ENCODE measurements at regions not wholly inside any gene's neighbourhood (a gene's known extent, or its start where the extent isn't known, plus 50 kb on each side); places are given as distances from the start of the nearest gene placed in this dataset.
"Not testable (repeated sequence)": the region's sequence is repeated elsewhere in the genome, so short reads cannot be mapped to it uniquely, and the experiment has no call there.

DNA sequence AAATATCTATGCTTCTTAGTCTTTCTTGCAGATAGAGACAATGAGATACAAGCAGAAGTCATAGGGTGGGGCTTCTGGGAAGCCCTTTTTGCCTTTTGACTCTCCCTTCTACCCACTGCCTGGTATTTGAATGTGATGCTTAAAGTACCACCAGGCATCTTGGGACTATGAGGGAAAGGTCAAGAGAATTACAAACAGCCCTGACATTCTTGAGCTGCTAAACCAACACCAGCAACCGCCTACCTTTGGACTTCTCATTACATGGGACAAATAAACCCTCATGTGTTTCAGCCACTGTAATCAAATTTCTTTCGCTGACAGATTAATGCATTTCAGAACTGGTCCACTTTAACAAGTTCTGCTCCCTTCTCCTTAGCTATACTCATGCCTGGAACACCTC is 112.8 kb downstream of the LUZP4 start:
- no peak for DNase-seq (ENCODE audit: low read depth)

DNA sequence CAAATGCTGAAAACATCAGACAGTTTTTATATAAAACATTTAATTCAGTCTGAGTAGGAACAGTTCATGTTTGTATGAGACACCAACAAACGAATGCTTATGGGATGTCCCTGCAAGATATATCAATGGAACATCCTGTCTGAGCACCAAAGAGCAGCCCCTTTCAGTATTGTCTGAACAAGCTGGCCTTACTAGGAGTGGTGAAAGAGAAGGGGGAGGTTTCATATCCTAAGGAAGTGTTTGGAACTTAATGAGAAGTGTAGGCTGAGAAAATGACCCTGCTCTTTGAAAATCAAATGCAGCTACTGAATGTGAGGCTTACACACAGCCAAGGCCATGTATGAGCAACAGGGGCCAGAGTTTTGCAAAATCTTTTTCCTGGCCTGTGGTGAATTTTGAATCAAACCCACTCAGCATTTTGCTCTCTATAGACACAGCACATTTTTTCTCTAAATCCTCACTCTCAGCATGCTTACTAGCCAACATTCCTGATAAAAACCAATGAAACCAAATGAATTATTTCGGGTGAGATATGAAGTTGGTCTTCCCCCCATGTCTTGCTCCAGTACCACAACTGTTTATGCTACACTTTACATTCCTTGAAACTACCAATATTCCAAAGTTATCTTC is 119.4 kb downstream of the LUZP4 start:
- no peak for DNase-seq (ENCODE audit: low read depth)

DNA sequence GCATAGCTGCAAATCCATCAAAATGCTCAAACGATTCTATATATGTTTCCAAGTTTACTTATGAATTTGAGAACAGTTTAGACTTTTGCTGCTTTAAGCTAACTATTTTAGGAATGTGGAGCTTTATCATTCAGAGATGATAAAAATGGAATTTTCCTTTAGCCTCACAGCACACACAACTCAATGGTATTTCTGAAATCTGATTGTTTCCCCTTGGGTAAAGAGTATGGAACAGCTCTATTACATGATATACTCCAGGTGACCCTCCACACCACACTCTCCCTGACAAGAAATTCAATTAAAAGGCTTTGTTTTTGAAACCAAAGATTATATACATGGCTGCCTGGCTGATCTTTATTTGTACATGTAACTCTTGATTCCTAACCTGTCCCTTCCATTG is 120.0 kb downstream of the LUZP4 start:
- DNase-seq (ENCODE audit: low read depth), result no peak

DNA sequence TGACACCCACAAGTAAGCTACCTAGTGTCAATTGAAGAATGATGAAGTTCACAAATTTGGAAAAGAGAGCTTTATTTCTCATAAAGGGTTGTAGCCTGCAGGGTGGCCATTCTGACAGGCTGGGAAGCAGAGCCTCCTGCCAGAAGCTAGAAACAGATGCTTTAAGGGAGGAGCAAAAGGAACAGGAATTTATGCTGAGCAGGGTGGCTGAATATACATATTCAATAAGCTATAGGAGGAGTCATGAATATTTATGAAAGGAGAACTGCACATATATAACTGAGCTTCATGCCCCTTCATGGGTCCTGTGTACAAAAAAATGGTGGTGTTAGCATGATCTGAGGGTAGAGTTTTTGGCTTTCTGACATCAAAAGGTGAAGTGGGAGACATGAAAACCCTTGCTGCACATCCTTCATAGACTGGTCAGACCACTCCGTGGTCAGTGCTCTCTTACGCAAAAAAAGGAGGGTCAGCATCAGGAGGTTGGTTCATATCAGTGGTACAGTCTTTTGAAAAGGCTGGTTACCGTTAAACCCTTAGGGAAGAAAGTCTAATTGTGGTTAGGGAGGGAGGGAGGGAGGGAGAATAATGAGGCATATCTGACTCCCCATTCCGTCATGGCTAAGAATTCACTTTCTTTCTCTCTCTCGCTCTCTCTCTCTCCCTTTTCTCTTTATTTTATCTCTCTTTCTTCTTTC is 121.4 kb downstream of the LUZP4 start:
- DNase-seq (ENCODE audit: low read depth), result no peak

DNA sequence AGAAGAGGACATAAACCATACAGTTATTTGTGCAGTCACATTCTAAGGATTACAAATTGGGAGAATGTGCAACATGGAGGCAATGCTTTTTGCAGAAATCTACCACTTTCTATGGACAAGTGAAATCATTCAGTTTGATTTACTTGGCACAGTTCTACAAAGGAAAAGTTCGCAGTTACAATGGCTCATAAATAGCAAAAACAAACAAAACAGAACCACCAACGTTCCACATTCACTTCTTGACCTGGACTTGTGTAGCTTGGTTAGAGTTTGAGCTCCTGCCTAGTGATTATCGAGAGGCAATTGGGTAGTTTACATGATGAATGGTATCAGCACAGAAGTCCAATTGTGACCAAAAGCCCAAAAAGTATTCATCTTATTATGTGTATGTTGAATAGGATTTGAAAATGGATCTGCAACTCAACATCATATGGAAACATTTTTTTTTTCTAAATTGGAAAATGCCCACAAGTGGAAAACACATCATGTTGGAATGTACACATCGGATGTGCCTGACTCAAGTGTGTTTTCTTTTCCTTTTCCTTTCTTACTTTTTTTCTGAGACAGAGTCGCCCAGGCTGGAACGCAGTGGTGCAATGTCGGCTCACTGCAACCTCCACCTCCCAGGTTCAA is 123.8 kb downstream of the LUZP4 start:
- peak; percentile 30 for DNase-seq (ENCODE audit: low read depth)

DNA sequence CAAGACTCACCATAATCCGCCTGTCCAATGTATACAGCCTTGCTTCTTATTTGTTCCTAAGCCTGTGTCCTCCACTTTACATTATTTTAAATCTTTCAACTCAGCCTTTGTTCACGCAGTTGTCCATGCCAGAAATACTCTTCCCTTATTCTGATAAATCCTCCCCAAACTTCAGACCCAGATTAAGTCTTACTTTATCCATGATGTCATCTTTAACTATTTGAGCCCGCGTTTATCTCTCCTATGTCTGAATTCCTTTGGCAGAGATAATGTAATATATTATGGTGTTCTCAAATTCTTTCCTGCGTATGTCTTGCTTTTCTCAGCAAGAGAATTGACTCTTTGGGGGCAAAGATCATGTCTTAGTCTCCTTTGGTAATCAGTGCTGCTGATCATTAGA is 129.6 kb downstream of the LUZP4 start:
- DNase-seq (ENCODE audit: low read depth), result no peak

DNA sequence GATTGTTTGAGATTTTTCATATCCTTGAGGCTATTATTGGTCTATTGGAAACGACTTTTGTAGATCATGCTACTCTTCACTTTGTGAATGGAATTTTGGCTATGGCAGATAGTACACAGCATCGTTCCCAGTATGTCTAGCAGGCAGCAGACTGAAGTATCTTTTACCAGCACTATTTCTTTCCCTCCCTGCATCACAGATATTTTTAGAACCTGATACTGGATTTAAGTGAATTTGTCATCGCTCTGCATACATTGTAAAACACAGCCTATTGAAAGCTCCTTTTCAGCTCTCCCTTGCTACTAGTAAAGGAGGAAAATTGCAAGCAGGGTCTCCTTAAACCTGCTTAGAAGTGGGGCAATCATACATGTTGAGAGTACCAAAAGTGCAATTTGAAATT is 133.6 kb downstream of the LUZP4 start:
- DNase-seq (ENCODE audit: low read depth), result no peak

DNA sequence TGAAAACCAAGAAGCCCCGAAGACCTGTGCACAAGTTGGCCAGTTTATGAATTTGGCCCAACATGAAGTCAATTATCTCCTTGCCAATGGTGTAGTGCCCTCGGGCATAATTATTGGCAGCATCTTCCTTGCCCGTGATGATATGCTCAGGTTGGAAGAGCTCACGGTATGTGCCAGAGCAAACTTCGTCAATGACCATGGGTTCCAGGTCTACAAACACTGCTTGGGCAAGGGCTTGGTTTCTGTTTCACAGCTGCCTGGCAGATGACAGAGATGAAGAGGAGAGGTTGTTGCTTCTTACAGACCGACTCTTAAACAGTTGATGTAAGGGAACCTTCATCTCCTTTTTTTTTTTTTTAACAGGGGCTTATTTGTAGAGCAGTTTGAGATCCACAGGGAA is 135.6 kb upstream of the PLS3 start:
- DNase-seq (ENCODE audit: low read depth), result no peak

DNA sequence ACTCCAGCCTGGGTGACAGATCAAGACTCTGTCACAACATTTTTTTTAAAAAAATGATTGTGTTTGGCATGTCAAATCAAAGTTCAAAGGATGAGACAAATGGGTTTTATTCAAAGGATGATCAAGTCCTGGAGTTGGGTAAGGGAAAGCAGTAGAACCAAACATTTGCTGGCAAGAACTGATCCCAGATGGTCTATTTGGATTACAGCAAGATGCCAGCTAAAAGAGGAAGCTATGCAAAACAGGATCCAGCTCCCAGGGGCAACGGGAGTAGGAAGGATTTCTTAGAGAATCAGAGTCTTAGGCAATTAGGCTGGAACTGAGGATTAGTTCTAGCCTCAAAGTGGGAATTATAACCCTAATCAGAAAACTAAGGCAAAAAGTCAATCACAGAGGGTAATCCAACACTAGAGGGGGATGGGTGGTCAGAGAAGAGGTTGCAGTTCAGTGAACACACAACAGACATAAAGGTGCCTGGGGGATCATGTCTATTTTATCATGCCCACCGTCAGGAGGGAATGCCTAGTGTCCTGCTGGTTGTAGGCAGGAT is 133.0 kb upstream of the PLS3 start:
- DNase-seq (ENCODE audit: low read depth), result no peak

DNA sequence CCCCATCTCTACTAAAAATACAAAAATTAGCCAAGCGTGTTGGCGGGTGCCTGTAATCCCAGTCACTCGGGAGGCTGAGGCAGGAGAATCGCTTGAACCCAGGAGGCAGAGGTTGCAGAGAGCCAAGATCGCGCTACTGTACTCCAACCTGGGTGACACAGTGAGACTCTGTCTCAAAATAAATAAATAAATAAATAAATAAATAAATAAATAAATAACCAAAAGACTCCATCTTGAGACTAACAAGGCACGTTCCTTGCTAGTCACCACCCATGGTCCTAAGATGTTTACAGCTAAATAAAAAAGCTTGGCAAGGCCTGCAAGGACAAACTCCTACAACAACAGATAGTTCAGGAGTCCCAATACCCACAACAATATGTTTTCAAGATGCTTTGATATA is 126.1 kb upstream of the PLS3 start:
- not testable (repeated sequence) for DNase-seq (ENCODE audit: low read depth)

DNA sequence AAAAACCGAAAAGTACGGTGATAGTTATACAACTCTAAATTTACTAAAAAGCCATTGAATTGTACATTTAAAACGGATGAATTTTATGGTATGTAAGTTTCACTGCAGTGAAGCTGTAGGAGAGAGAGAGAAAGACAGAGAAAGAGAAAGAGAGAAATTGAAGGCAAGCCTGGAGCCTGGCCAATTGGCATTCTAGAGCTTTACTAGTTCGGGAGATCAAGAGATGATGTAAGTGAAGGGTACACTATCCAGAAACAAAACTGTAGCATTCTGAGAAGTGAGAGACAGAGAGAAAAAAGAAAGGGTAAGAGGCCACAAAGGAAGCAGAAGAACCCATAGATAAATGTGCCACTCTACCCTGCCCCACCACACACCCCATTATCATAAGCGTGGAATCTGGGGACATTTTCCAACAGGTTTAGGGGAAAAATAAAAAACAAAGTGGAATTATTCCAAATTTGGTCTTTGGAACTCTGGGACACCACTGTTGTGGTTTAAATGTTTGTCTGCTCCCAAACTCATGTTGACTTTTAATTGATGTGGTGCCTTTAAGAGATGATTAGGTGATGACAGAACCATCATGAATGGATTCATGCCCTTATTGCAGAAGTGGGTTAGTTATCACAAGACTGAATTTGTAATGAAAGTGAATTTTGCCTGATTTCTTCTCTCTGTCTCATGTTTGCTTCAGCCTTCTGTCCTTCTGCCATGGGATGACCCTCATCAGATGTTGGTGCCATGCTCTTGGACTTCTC is 123.0 kb upstream of the PLS3 start:
- DNase-seq (ENCODE audit: low read depth), result no peak

DNA sequence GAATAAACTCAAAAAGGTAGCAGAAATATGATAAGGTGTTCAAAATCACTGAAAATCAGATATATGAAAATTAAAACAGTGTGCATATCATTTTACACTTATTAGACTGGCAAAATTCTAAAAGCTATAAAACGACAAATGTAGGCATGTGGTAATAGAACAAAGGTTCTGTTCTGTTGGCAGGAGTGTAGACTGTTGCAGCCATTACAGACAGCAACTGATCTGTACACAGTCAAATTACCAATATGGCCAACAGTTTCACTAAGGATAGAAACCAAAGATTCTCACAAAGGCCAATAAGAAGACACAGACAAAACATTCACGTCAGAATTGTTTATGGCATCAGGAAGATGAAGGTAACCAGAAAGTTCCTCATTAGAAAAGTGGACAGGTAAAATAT is 112.8 kb upstream of the PLS3 start:
- no peak for DNase-seq (ENCODE audit: low read depth)

DNA sequence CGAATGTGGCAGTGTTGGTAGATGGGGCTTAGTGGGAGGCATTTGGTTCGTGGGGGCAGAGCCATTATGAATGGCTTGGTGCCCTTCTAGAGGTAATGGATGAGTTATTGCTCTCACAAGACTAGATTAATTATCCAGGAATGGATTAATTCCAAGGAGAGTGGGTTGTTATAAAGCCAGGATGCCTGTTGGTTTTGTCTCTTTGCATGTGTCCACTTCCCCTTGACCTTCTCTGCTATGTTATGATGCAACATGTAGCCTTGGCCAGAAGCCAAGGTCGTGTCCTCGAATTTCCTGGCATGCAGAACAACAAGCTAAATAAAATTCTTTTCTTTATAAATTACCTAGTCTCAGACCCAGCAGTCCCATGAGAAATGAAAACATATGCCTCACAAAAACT is 111.2 kb upstream of the PLS3 start:
- DNase-seq (ENCODE audit: low read depth), result no peak

DNA sequence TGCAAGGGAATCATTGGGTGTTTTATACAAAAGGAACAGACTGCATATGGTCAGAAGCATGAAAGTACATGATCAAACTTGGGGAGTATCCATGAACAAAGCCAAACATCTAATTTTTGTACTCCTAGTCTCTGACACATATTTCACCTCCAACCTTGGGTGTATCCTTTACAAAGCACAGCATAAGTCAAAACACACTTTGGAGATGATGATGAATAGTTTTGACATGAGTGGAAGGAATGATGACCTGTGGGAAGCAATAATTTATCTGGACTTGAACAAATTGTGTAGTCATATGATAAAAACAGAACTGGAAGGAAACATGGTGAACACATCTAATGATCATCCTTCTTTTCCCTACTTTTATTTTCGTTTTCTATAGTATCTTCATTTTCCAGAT is 108.7 kb upstream of the PLS3 start:
- DNase-seq (ENCODE audit: low read depth), result peak; percentile 3

DNA sequence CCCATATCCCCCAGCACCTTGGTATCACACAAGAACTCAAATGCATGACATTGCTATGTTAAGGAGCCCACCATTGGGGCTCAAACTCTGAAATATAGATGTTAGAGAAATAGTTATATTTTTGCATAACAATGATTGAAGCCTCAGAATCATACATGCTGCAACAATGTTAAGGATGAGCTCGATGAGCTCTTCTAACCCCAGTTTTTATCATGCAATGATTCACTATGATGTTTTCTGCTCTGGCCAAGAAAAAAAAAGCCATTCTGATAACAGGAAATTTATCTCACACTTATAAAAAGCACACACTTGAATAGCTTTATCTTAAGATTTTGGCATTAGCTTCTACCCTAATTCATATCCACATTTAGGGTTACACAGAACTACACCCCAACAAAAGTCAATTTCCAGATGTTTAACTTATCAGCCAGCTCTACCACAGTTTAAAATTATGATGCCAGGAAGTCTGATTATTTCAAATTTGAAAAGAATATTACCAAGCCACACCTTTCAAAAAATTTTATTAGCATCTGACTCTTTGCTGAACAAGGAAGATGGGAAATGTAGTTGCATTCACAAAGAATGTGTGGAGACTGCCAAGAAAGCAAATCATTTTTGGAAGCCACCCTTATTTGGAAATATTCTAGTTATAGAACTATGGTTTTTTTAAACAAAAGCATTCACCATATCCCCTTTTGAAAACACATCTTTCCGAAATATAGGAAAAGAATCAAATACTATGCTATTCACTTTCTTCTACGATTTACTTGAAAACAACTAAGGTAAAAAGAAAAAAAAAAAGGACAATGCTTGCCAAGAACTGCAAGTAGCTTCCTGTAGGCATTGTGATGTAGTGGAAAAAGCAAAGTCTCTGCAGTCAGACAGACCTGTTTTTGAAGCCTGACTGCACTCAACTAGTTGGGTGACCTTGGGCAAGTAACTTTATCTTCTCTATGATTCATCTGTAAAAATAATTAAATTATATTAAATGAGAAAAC is 100.8 kb upstream of the PLS3 start:
- DNase-seq (ENCODE audit: low read depth), result no peak

DNA sequence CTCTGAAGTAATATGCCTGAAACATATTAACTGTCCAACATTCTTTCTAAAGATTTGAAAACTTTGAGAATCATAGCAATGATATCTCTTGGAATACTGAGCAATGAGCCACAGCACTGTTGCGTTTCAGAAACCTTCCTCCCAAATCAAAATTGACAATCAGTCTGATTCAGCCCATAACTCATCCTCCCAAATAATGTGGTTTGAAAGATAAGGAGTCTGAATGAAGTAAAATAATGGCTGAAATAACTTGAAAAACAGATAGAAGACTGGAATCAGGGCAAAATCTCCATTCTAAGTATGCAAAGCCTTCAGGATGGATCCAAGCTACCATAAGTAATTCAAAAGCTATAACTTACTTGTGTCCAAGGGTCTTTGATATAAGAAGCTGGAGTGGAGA is 98.6 kb upstream of the PLS3 start:
- no peak for DNase-seq (ENCODE audit: low read depth)

DNA sequence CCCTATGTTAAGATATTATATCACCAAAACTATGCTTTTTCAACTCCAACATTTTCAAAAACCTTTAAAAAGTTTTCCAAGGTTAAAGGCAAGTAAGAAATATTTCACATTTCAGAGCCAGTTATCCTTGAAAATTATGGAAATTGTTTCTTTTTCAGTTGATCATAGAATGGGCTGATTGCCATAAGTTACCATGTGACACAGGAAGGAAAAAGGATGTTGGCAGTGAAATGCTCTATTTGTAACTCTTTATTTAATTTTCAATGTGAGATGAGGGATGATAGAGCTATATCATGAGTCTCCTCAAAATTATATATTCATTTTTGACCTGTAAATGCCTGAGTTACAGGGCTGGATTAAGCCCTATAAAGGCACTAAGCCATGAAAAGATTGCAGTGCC is 93.0 kb upstream of the PLS3 start:
- no peak for DNase-seq (ENCODE audit: low read depth)

DNA sequence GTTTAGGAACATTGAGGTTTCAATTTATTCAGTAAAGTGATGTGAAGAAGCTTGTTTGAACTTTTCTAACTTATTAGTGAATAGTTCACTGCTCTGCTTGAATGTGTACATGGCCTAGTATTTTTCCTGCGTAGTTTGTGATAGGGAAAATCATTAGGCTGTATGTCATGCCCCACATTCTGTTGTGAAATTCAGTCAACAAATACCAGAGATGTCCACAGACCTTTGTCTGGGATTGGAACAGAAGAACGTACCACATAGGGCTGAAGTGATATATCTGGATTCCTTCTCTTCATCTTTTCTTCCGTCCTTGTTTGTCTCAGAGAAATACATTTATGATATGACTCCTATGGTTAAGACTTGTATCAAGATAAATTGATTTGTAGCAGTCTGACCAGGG is 88.8 kb upstream of the PLS3 start:
- no peak for DNase-seq (ENCODE audit: low read depth)

DNA sequence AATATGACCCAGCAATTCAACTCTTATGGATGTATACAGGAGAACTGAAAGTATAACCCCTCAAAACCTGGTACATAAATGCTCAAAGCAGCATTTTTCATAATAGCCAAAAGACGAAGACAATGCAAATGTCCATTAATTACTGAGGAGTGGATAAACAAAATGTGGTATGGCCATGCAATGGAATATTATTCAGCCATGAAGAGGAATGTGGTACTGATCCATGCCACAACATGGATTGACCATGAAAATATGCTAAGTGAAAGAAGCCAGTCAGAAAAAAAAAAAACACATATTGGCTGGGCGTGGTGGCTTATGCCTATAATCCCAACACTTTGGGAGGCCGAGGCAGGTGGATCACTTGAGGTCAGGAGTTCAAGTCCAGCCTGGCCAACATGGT is 74.5 kb upstream of the PLS3 start:
- DNase-seq (ENCODE audit: low read depth), result no peak

DNA sequence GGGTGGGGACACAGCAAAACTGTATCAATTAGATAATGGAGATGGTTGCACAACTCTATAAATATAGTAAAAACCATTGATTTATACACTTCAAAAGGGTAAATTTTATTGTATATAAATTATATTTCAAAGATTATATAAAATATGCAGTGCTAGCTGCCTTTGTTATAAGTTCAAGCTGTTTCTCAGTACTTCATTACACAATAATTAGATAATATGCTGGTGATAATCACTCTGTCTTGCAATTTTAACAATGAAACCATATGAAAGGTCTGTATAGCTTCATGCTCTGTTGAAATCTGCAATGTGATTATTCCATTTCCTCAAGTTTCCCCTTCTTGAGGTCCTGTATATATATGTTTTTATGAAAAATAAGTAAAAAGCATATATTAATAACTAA is 73.4 kb upstream of the PLS3 start:
- no peak for DNase-seq (ENCODE audit: low read depth)

DNA sequence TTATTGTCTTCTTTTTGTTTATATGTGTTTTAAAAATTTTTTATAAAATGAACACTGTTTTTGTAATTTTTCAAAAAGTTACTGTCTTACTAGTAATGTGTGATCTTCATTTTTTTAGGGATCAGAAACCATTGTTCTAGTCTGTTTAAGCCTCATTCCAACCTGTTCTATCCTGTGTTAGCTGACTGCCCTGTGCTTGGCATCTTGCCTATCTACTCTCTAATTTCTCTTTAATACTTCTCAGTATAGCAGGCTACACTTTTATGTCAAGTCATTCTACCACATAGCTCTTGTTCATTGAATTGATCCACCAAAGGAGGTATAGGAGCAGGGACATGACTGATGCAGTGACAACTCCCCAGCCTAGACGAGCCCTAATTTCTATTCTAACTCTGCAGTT is 70.2 kb upstream of the PLS3 start:
- no peak for DNase-seq (ENCODE audit: low read depth)
